Epithelial cell of proximal tubule (primary cell): ENCODE measurements at regions not wholly inside any gene's neighbourhood (a gene's known extent, or its start where the extent isn't known, plus 50 kb on each side); places are given as distances from the start of the nearest gene placed in this dataset.

Experiments used
- DNase-seq: peaks from one replicate; pipeline ENCODE4 v3.0.0-alpha.2; 2011; ENCODE audit warnings: low read depth
- H3K4me3 ChIP-seq: 2 replicates; pipeline ENCODE4 v1.5.1; 2011; ENCODE audit warnings: low read depth, mild to moderate bottlenecking, low read length
- TF ChIP-seq, protein P1 (sequence below): conservative IDR thresholded peaks from 2 replicates; pipeline ENCODE4 v1.5.1; 2012; ENCODE audit warnings: low read depth, mild to moderate bottlenecking, low read length

DNA sequence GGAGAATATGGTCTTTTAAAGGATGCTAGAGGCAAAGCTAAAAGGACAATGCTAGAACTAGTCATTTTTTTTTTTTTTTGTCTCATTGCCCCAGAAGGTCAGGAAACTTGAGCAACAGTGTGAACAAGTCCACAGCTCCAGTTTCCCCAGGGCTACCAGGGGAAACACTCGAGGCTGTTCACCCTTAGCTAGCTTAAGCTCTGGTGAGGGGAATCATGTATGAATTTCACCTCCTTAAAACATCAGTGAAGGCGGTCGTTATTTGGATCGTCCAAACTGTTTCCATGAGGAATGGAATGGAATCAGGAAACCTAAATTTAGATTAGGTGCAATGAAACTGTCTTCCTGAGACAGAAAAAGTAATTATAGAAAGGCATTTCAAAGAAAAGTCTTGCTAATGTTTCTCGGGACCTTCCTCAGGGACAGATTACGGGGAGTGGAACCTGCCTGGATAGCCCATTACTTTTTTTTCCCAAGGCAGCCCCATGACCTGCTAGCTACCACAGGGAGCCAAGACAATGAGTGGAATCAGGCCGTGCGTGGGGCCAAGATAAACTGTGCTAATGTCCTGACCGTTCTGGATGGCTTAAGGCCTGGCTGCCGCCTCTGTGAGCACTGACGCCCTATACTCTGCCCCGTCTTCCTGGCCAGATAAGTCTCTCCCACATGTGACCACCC lies 164.8 kb upstream of the SGK1 start:
- TF ChIP-seq, protein P1, sequence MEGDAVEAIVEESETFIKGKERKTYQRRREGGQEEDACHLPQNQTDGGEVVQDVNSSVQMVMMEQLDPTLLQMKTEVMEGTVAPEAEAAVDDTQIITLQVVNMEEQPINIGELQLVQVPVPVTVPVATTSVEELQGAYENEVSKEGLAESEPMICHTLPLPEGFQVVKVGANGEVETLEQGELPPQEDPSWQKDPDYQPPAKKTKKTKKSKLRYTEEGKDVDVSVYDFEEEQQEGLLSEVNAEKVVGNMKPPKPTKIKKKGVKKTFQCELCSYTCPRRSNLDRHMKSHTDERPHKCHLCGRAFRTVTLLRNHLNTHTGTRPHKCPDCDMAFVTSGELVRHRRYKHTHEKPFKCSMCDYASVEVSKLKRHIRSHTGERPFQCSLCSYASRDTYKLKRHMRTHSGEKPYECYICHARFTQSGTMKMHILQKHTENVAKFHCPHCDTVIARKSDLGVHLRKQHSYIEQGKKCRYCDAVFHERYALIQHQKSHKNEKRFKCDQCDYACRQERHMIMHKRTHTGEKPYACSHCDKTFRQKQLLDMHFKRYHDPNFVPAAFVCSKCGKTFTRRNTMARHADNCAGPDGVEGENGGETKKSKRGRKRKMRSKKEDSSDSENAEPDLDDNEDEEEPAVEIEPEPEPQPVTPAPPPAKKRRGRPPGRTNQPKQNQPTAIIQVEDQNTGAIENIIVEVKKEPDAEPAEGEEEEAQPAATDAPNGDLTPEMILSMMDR, result no peak
- DNase-seq, result no peak
- H3K4me3 ChIP-seq, result no peak overlapping the region

GRCh38 chr6:134481966-134482365 lies 164.1 kb upstream of the SGK1 start:
- H3K4me3 ChIP-seq, result no peak overlapping the region
- TF ChIP-seq, protein P1, result no peak
- DNase-seq, result no peak

DNA sequence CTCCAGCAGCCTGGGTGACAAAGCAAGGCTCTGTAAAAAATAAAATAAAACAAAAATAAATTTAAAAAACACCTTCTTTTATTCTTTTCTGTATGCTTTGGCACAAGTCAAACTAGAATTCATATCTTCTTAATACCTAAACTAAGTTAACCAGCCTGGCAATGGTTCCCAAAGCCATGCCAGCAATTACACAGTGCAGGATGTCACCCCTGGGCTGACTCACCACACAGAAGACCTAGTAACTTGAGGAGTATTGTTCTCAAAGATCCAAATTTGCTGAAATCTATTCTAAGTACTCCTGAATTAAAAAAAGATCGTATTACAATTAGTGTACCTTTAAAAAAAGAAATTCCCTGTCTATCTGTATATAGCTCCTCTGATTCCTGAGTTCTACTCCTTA lies 162.7 kb upstream of the SGK1 start:
- no peak for DNase-seq
- TF ChIP-seq, protein P1, result no peak
- H3K4me3 ChIP-seq, result no peak overlapping the region

GRCh38 chr6:134478764-134479399 lies 161.0 kb upstream of the SGK1 start:
- no peak for DNase-seq
- no peak overlapping the region for H3K4me3 ChIP-seq
- TF ChIP-seq, protein P1, result no peak

- H3K4me3 ChIP-seq, result no peak overlapping the region
- no peak for DNase-seq
- TF ChIP-seq, protein P1, result no peak
Measured at GRCh38 chr6:134477991-134478635, 160.2 kb upstream of the SGK1 start.

GRCh38 chr6:134474955-134475354 lies 157.0 kb upstream of the SGK1 start:
- TF ChIP-seq, protein P1, result no peak
- H3K4me3 ChIP-seq, result no peak overlapping the region
- DNase-seq, result no peak
